WTC11 (cell line): ENCODE measurements at regions not wholly inside any gene's neighbourhood (a gene's known extent, or its start where the extent isn't known, plus 50 kb on each side); places are given as distances from the start of the nearest gene placed in this dataset.

Experiments used
- CTCF ChIP-seq: fragments of 200-600 bp; IDR thresholded peaks from 2 replicates; pipeline ENCODE4 v1.8.0; 2022; ENCODE audit warnings: antibody characterized with exemption
- E2F1 ChIP-seq: sonication (generic); formaldehyde crosslinking; IDR thresholded peaks from 2 replicates; pipeline ENCODE4 v1.8.0; 2022; ENCODE audit warnings: mild to moderate bottlenecking, missing genetic modification reagents
- ELF4 ChIP-seq: sonication (generic); formaldehyde crosslinking; IDR thresholded peaks from 2 replicates; pipeline ENCODE4 v1.8.1; 2022; ENCODE audit warnings: low read depth, mild to moderate bottlenecking, moderate library complexity, missing genetic modification reagents
- ETV6 ChIP-seq: sonication (generic); formaldehyde crosslinking; IDR thresholded peaks from 2 replicates; pipeline ENCODE4 v1.8.1; 2022; ENCODE audit warnings: mild to moderate bottlenecking, missing genetic modification reagents
- FOXK1 ChIP-seq: sonication (generic); formaldehyde crosslinking; IDR thresholded peaks from 2 replicates; pipeline ENCODE4 v1.8.0; 2022; ENCODE audit warnings: mild to moderate bottlenecking, moderate library complexity, missing genetic modification reagents
- JUN ChIP-seq: sonication (generic); formaldehyde crosslinking; IDR thresholded peaks from 2 replicates; pipeline ENCODE4 v1.8.0; 2023; ENCODE audit warnings: mild to moderate bottlenecking, missing genetic modification reagents
- KAT7 ChIP-seq: sonication (generic); formaldehyde crosslinking; IDR thresholded peaks from 2 replicates; pipeline ENCODE4 v1.8.1; 2023; ENCODE audit warnings: missing genetic modification reagents, mild to moderate bottlenecking, borderline replicate concordance
- MLX ChIP-seq: sonication (generic); formaldehyde crosslinking; IDR thresholded peaks from 2 replicates; pipeline ENCODE4 v1.8.1; 2023; ENCODE audit warnings: mild to moderate bottlenecking, missing genetic modification reagents, moderate library complexity
- NFYB ChIP-seq: sonication (generic); formaldehyde crosslinking; conservative IDR thresholded peaks from 2 replicates; pipeline ENCODE4 v1.8.0; 2022; ENCODE audit warnings: low read depth, missing genetic modification reagents
- SMAD3 ChIP-seq: sonication (generic); formaldehyde crosslinking; IDR thresholded peaks from 2 replicates; pipeline ENCODE4 v1.8.0; 2022; ENCODE audit warnings: missing genetic modification reagents, mild to moderate bottlenecking, borderline replicate concordance
- STAT6 ChIP-seq: sonication (generic); formaldehyde crosslinking; conservative IDR thresholded peaks from 2 replicates; pipeline ENCODE4 v1.8.1; 2023; ENCODE audit warnings: mild to moderate bottlenecking, low read depth, missing genetic modification reagents, moderate library complexity

GRCh38 chr16:86354641-86355513 lies 155.4 kb upstream of the FOXF1 start:
- TF ChIP-seq SMAD3 (CRISPR knock-in tag) (no peak), STAT6 (CRISPR knock-in tag) (no peak), MLX (CRISPR knock-in tag) (no peak), CTCF (no peak), KAT7 (CRISPR knock-in tag) (no peak), ELF4 (no peak), FOXK1 (CRISPR knock-in tag) (no peak), JUN (CRISPR knock-in tag) (no peak), ETV6 (CRISPR knock-in tag) (no peak), NFYB (CRISPR knock-in tag) (no peak), E2F1 (CRISPR knock-in tag) (no peak)
